ENCODE measurements at regions not wholly inside any gene's neighbourhood (a gene's known extent, or its start where the extent isn't known, plus 50 kb on each side); places are given as distances from the start of the nearest gene placed in this dataset.

GRCh38 chr11:47905358-47906059 is 57.4 kb upstream of the NUP160 start:
- no peak overlapping the region for H3K4me2 ChIP-seq

More at GRCh38 chr11:47905358-47906059, 57.4 kb upstream of the NUP160 start:
- no peak overlapping the region for H3K27ac ChIP-seq (ENCODE audit: low read depth in 2 of 2, low read length in 1 of 2)
- H3K4me3 ChIP-seq (ENCODE audit: low read depth in 2 of 2, low read length in 1 of 2) = no peak overlapping the region
- H3K79me2 ChIP-seq (ENCODE audit: insufficient read depth) = no peaks in the 10 kb centered on the region
- no peaks in the 10 kb centered on the region for H3K27me3 ChIP-seq (ENCODE audit: insufficient read depth)
- no peaks in the 10 kb centered on the region for H4K20me1 ChIP-seq (ENCODE audit: insufficient read depth)
- TF ChIP-seq GABPA (IDR thresholded peaks at IDR 0.05; ENCODE audit: low read depth) = no peak
- no peak for TF ChIP-seq IRF3 (IDR thresholded peaks at IDR 0.05; ENCODE audit: low read depth, low read length)
- no peak for TF ChIP-seq EP300 (IDR thresholded peaks at IDR 0.05; ENCODE audit: borderline replicate concordance in 1 of 2, low read depth in 1 of 2, low read length in 1 of 2)
- TF ChIP-seq CTCF (IDR thresholded peaks at IDR 0.05) = no peak
- TF ChIP-seq FOXJ3 (CRISPR knock-in tag; IDR thresholded peaks at IDR 0.05) = no peak
- TF ChIP-seq TAF1 (IDR thresholded peaks at IDR 0.05; ENCODE audit: borderline replicate concordance, low read depth, low read length) = no peak
- no peak for TF ChIP-seq EZH2phosphoT487 (IDR thresholded peaks at IDR 0.05; ENCODE audit: borderline replicate concordance, low read depth)
- TF ChIP-seq RCOR1 (IDR thresholded peaks at IDR 0.05; ENCODE audit: low read length) = no peak
- TF ChIP-seq MEF2A (IDR thresholded peaks at IDR 0.05; ENCODE audit: borderline replicate concordance, low read depth) = no peak
- TF ChIP-seq ELF1 (IDR thresholded peaks at IDR 0.05) = no peak
- no peak for TF ChIP-seq TCF12 (IDR thresholded peaks at IDR 0.05)
- no peak for TF ChIP-seq TEAD4 (IDR thresholded peaks at IDR 0.05; ENCODE audit: borderline replicate concordance, insufficient read depth)
- TF ChIP-seq YY1 (IDR thresholded peaks at IDR 0.05; ENCODE audit: low read depth) = no peak
- TF ChIP-seq, protein P1, sequence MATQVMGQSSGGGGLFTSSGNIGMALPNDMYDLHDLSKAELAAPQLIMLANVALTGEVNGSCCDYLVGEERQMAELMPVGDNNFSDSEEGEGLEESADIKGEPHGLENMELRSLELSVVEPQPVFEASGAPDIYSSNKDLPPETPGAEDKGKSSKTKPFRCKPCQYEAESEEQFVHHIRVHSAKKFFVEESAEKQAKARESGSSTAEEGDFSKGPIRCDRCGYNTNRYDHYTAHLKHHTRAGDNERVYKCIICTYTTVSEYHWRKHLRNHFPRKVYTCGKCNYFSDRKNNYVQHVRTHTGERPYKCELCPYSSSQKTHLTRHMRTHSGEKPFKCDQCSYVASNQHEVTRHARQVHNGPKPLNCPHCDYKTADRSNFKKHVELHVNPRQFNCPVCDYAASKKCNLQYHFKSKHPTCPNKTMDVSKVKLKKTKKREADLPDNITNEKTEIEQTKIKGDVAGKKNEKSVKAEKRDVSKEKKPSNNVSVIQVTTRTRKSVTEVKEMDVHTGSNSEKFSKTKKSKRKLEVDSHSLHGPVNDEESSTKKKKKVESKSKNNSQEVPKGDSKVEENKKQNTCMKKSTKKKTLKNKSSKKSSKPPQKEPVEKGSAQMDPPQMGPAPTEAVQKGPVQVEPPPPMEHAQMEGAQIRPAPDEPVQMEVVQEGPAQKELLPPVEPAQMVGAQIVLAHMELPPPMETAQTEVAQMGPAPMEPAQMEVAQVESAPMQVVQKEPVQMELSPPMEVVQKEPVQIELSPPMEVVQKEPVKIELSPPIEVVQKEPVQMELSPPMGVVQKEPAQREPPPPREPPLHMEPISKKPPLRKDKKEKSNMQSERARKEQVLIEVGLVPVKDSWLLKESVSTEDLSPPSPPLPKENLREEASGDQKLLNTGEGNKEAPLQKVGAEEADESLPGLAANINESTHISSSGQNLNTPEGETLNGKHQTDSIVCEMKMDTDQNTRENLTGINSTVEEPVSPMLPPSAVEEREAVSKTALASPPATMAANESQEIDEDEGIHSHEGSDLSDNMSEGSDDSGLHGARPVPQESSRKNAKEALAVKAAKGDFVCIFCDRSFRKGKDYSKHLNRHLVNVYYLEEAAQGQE (IDR thresholded peaks at IDR 0.05; ENCODE audit: low read depth, low read length) = no peak
- TF ChIP-seq RFX5 (IDR thresholded peaks at IDR 0.05; ENCODE audit: low read length) = no peak
- TF ChIP-seq FOSL2 (IDR thresholded peaks at IDR 0.05; ENCODE audit: borderline replicate concordance, low read depth) = no peak
- TF ChIP-seq GATA2 (CRISPR knock-in tag; IDR thresholded peaks at IDR 0.05) = no peak
- WGBS (ENCODE audit: low lambda C conversion rate) = 91% methylated on average over 10 of the region's 22 CpGs
- peaks cover 0 to 2% of the 10 kb centered on the region in 2 experiments; a peak in 1 of 4 replicates for H3K4me1 ChIP-seq (ENCODE audit: control insufficient read depth in 1 of 2, insufficient read depth in 2 of 2, low read depth in 1 of 2, low read length in 1 of 2)
- no peaks in the 10 kb centered on the region for H3K9me2 ChIP-seq
- H2AFZ ChIP-seq (ENCODE audit: low read depth) = no peak overlapping the region
- POLR2A ChIA-PET = no interaction called here
- CTCF ChIA-PET = interaction anchor here (0.7 kb wide), 1 partner anchor 29 kb away, joined by 4 read pairs; no protein-coding TSS in a partner anchor
- no peaks in the 10 kb centered on the region for H3F3A ChIP-seq (replicated peaks; ENCODE audit: insufficient read depth)
- DNase-seq = no peak
- H3K9me3 ChIP-seq = no peaks in the 10 kb centered on the region
- no peak overlapping the region for H3K9ac ChIP-seq
- no peaks in the 10 kb centered on the region for H3K36me3 ChIP-seq (replicated peaks in 1 of 2; ENCODE audit: control insufficient read depth in 1 of 2, insufficient read depth in 2 of 2, low read length in 1 of 2)
